NT2/D1 (cell line): ENCODE measurements at regions not wholly inside any gene's neighbourhood (a gene's known extent, or its start where the extent isn't known, plus 50 kb on each side); places are given as distances from the start of the nearest gene placed in this dataset.
"Not testable (repeated sequence)": the region's sequence is repeated elsewhere in the genome, so short reads cannot be mapped to it uniquely, and the experiment has no call there.

ENCODE experiments used
- SUZ12 ChIP-seq: IDR thresholded peaks from 2 replicates; pipeline ENCODE4 v1.6.1; 2011; ENCODE audit not compliant: insufficient read length, insufficient read depth; ENCODE audit errors: extremely low read depth
- YY1 ChIP-seq: IDR thresholded peaks from 2 replicates; pipeline ENCODE4 v1.6.1; 2011; ENCODE audit not compliant: insufficient read length, insufficient read depth
- ZNF274 ChIP-seq: IDR thresholded peaks from 2 replicates; pipeline ENCODE4 v1.6.1; 2011; ENCODE audit warnings: mild to moderate bottlenecking, low read depth, low read length

DNA sequence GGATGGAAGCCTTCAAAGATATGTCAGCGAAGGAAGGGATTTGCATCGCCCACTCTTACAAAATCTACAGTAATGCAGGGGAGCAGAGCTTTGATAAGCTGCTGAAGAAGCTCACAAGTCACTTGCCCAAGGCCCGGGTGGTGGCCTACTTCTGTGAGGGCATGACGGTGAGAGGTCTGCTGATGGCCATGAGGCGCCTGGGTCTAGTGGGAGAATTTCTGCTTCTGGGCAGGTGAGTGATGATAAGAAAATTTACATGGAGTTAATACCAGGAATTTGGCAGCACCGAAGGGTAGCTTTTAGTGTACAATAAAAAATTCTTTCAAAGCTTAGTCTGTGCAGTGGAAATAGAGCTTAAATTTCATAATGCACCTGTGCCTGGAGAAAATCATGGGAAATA lies 168.3 kb upstream of the OR4C13 start:
- TF ChIP-seq ZNF274, YY1, SUZ12: not testable (repeated sequence)
